Germinal center (tissue), 1 donor: ENCODE measurements at regions not wholly inside any gene's neighbourhood (a gene's known extent, or its start where the extent isn't known, plus 50 kb on each side); places are given as distances from the start of the nearest gene placed in this dataset.
"Not testable (repeated sequence)": the region's sequence is repeated elsewhere in the genome, so short reads cannot be mapped to it uniquely, and the experiment has no call there.

Source experiments
- DNase-seq: peaks from one replicate; pipeline ENCODE4 v3.0.0; 2012; ENCODE audit warnings: mixed read lengths, low spot score

- DNase-seq, result no peak
These were observed 1801.3 kb upstream of the PCDH10 start for GRCh38 chr4:131347816-131348215.

DNA sequence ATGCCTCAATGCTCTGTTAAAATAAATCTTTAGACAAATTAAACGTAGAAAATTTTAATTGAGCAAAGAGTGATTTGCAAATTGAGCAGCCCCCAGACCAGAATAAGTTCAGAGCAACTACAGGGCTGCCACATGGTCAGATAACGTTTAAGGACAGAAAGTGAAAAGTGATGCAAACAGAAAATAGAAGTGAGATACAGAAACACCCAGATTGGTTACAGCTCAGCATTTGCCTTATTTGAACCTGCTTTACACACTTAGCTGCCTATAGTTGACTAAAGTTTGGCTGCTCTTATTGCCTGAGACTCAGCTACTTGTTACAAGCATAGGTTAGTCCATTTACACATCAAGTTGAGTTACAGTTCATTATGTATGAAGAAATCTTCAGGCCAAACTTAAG, 1800.8 kb upstream of the PCDH10 start:
- no peak for DNase-seq

GRCh38 chr4:131352371-131352770, 1796.7 kb upstream of the PCDH10 start:
- not testable (repeated sequence) for DNase-seq

DNA sequence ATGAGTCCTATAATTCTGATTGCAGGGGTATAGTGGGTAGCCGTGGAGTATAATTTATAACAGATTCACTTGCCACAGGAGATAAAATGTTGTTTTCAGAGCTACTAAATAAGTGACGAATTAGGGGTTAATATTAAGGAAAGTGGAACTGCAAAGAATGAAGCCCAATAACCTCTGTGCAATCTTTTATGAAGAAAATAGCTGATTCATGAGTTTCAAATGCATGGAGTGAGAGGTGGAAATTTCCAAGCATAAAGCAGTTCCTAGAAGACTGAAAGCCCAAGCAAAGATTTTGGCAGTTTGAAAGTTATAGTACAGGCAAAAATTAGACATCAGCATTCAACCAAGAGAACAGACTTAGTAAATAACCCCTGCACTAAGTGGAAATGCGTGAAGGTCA, 1782.4 kb upstream of the PCDH10 start:
- DNase-seq, result no peak

DNA sequence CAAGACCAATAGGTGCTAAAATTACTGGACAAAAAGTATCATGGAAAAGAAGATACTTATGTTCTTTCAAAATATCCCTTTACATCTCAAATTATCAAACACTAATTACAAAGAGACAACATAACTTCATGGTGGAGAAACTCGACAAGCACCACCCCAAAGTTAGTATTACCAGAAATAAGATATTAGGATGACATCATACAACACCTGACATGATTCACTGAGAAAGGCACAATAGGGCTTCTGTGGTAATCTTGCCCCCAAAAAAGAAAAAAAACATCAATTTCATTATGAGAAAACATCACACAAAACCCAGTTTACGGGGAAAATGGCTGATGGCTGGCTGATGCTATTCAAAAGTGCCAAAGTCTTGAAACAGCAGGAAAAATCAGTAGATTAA, 1781.7 kb upstream of the PCDH10 start:
- DNase-seq, result no peak

GRCh38 chr4:131370846-131371245, 1778.2 kb upstream of the PCDH10 start:
- no peak for DNase-seq

DNA sequence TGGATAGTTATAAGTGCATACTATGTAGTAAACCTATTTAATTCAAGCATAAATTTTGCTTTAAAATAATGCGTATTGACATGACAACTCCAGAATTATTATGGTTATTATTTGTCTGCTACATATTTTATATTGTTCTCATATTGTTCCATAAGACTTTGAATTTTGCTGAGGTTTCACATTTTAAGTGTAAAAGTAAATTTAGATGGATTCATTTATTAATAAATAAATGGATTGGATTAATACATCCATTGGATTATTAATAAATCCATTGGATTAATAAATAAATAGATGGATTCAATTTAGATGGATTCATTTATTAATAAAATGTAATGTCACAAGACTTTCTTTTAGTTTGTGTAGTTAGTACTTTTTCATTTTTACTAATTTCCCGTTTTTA, 1768.0 kb upstream of the PCDH10 start:
- no peak for DNase-seq

GRCh38 chr4:131382839-131383238, 1766.3 kb upstream of the PCDH10 start:
- DNase-seq, result no peak

- DNase-seq, result no peak
These were observed 1760.8 kb upstream of the PCDH10 start for GRCh38 chr4:131388277-131388676.

GRCh38 chr4:131408102-131408501, 1741.0 kb upstream of the PCDH10 start:
- no peak for DNase-seq

DNA sequence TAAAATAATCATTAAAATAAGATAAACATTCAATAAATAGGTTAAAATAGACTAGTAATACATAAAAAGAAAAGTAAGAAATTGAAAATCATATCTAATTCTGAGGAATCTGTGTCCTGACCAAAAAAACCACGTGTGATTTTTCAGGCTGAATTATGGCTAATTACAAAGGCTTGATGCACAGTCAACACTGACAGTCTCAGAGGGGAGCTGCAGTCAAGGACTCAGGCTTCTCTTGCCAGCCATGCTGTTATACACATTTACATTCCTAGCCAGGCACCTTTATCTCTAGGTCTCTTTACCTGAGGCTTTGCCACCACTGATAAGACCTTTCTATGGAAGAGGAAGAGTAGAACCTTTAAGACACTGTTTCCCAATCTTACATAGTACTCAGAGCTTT, 1737.7 kb upstream of the PCDH10 start:
- no peak for DNase-seq

GRCh38 chr4:131419147-131419546, 1729.9 kb upstream of the PCDH10 start:
- no peak for DNase-seq

DNA sequence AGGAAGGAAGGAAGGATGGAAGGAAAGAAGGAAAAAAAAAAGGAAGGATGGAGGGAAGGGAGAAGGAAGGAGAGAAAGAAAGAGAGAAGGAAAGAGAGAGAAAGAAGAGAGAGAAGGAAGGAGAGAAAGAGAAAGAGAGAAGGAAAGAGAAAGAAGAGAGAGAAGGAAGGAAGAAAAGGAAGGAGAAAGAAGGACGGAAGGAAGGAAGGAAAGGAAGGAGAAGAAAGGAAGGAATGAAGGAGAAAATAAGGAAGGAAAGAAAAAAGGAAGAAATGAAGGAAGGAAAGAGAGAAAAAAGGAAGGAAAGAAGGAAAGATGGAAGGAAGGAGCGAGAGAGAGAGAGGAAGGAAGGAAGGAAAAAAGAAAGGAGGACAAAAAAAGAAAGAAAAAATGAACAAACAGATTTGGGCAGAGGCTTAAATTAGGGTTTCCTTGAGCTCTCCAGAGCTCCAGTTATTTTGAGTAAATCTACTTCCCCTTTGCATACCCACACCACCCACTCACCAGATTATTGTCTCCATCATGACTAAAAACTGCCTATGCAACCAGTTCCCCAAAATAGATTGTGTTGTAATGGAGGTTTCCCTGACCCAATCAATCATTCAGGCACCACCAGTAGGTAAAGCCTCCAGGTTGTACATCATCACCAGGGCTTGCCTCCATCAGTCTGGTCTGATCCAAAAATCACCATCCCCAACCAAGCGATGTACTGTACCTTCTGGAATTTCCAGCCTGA, 1722.9 kb upstream of the PCDH10 start:
- no peak for DNase-seq

DNA sequence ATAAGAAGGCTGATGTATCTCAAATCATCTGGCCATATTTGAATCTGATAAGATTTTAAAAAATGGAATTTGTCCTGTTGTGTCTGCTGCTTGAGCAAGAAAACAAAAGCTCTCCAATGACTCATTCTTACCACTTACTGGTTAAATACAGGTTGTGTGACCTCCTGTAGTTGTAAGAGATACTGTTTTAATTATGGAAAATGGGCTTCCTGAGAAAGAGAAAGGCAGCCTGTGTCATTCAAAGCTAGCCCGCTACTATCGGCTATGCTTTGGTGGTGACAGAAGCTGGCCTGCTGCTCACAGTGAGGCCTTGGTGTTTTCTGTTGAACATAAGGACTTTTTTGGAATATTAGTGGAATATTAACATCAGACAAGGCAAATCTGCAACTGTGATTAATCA, 1722.1 kb upstream of the PCDH10 start:
- no peak for DNase-seq

DNA sequence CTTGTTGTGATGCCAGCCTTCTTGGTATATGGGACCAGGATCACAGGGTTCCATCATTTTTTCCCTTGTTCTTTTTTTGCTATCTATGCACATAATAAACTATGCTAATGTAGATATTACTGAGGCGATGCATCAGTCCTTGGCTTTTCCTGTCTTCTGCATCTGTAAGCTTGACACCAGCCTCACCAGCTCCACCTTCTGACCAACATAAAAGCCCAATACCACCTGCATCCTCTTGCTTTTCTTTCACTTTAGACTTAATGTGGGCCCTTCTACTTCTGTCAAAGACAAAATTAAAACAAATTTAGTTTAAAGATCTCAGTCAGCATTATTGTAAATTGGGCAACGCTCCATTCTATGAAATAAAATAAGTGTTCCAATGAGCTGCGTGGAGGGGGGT, 1718.8 kb upstream of the PCDH10 start:
- DNase-seq, result no peak

DNA sequence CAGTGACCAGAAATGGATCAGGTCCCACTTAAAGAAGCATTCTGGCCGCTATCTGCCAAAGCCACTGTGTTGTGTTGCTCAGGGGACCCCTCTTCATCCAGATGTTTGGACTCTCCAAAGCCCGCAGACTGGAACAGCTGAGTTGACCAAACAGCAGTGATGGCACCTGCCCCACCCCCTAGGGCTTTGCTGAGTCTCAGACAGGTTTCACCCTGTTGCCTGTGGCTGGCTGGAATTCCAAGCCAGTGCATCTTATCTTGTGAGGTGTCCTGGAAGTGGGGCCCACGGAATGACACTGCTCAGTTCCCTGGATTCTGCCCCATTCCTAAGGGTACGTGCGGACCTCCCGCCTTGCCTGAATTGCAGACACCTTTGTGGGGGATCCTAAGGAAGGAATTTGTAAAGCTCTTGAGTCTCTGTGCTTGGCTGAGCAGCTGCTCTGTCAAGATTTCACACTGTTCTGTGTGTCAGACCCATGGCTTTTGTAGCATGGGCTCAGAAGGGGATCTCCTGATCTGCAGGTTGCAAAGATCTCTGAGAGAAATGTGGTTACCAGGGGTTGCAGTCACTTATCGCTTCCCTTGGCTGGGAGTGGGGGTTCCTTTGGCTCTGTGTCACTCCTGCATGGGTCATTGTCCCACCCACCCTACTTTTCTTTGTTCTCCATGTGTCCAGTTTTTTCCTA, 1707.9 kb upstream of the PCDH10 start:
- DNase-seq, result no peak

- no peak for DNase-seq
These were observed 1701.2 kb upstream of the PCDH10 start for GRCh38 chr4:131447883-131448282.

GRCh38 chr4:131450572-131451209, 1698.4 kb upstream of the PCDH10 start:
- DNase-seq, result no peak

GRCh38 chr4:131459430-131460101, 1689.5 kb upstream of the PCDH10 start:
- no peak for DNase-seq

- DNase-seq, result no peak
These were observed 1678.7 kb upstream of the PCDH10 start for GRCh38 chr4:131470360-131470759.

- no peak for DNase-seq
These were observed 1660.3 kb upstream of the PCDH10 start for GRCh38 chr4:131488772-131489171.

DNA sequence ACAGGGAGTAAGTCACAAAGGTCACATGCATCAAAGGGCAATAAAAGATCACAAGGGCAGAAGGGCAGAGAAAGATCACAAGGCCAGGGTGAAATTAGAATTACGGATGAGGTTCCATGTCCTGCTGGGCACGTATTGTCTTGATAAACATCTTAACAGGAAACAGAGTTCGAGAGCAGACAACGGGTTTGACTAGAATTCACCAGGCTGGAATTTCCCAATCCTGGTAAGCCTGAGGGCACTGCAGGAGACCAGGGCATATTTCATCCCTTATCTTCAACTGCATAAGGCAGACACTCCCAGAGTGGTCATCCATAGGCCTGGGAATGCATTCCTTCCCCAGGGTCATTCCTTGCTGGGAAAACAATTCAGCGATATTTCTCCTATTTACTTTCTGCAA, 1652.9 kb upstream of the PCDH10 start:
- DNase-seq, result not testable (repeated sequence)
